ENCODE measurements at regions not wholly inside any gene's neighbourhood (a gene's known extent, or its start where the extent isn't known, plus 50 kb on each side); places are given as distances from the start of the nearest gene placed in this dataset.

DNA sequence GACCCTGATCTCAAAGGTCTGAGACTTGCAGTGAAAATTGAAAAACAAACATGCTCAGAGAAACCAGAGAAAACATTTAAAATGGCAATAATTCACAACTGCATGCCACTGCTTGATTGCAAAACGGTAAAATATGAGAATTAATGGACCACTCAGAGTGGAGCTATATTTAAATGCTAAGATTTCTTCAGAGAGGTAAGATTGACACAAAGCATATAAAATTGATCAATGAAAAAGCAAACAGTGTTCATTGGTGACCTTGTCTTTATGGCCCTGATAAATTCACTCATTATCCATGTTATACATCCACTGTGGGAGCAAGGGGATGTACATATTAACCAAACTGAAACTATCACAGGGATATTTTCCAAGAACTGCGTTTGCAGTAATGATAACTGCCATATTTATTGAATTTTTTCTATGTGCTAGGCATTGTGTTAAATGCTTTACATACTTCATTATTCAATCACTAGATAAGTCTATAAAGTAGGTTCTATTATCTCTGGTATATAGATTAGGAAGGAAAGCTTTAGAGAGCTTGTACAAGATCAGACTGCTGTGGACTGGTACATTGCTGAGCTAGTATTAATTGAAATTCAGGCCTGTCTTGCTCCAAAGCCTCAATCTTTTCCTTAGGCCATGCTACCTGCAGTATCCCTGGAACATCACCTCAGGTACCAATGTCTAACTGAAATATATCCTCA is 113.9 kb upstream of the LMO3 start:
- H3K4me3 ChIP-seq: no peak overlapping the region
- no peaks in the 10 kb centered on the region for H3K4me1 ChIP-seq
- H3K36me3 ChIP-seq: no peaks in the 10 kb centered on the region
- DNase-seq (ENCODE audit: extremely low spot score): no peak
- 82% methylated on average over 2 of the region's 2 CpGs for WGBS
- intact Hi-C loops (cut with DNase I): no loop called here
- H3K9me3 ChIP-seq: no peaks in the 10 kb centered on the region
- H3K27me3 ChIP-seq: no peaks in the 10 kb centered on the region
- TF ChIP-seq EP300 (IDR thresholded peaks at IDR 0.05): no peak
- TF ChIP-seq, protein P1, sequence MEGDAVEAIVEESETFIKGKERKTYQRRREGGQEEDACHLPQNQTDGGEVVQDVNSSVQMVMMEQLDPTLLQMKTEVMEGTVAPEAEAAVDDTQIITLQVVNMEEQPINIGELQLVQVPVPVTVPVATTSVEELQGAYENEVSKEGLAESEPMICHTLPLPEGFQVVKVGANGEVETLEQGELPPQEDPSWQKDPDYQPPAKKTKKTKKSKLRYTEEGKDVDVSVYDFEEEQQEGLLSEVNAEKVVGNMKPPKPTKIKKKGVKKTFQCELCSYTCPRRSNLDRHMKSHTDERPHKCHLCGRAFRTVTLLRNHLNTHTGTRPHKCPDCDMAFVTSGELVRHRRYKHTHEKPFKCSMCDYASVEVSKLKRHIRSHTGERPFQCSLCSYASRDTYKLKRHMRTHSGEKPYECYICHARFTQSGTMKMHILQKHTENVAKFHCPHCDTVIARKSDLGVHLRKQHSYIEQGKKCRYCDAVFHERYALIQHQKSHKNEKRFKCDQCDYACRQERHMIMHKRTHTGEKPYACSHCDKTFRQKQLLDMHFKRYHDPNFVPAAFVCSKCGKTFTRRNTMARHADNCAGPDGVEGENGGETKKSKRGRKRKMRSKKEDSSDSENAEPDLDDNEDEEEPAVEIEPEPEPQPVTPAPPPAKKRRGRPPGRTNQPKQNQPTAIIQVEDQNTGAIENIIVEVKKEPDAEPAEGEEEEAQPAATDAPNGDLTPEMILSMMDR (IDR thresholded peaks at IDR 0.05): no peak
- no peak for TF ChIP-seq POLR2A (IDR thresholded peaks at IDR 0.05; ENCODE audit: low read depth)
- no peak for TF ChIP-seq POLR2AphosphoS5 (IDR thresholded peaks at IDR 0.05)
- no peak overlapping the region for H3K27ac ChIP-seq (replicated peaks in 1 of 4)

DNA sequence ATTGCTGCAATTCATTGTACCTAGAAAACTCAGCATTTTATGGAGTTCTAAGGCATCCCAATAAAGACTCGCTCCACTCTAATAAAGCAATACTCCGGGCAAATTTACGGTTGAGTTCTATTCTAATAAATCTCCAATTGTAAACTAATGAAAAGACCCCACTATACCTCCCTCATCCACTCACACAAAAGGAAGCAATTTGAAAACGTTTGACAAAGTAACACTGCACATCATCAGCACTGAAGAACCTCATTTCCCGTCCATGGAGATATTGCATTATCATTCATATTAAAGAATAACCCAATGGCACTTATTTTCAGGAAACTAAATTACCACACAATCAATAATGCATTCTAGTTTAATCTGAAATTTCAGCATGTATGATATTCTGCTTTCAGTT is 111.0 kb upstream of the LMO3 start:
- intact Hi-C loops (cut with DNase I): no loop called here
- WGBS: 78% methylated on average over 5 of the region's 5 CpGs
- no peak for TF ChIP-seq POLR2A (IDR thresholded peaks at IDR 0.05; ENCODE audit: low read depth)
- no peak for TF ChIP-seq POLR2AphosphoS5 (IDR thresholded peaks at IDR 0.05)
- no peak for TF ChIP-seq EP300 (IDR thresholded peaks at IDR 0.05)
- TF ChIP-seq, protein P1 (IDR thresholded peaks at IDR 0.05): no peak

DNA sequence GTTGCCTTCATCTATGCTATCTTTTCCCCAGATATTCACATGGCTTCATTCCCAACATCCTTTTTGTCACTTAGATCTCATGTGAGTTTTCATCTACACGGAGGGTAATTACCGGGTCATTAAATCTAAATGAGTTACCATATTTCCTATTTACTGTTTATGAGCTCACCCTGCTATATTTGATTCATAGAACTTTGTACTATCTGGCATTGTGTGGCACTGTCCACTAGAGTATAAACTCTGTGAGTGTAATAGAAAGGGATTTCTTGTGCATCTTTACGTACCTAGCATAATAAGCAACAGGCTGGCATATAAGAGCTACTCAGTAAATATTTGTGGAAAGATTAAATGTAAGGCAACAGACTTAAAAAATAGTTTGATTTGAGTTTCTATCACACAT is 86.1 kb upstream of the LMO3 start:
- Histone ChIP-seq H3K27ac (replicated peaks in 1 of 4) (no peak overlapping the region), H3K9me3 (peaks cover 0 to 7% (median 3%) of the 10 kb centered on the region in 4 donors), H3K4me1 (no peaks in the 10 kb centered on the region), H3K27me3 (no peaks in the 10 kb centered on the region), H3K36me3 (no peaks in the 10 kb centered on the region), H3K4me3 (no peak overlapping the region)
- TF ChIP-seq, protein P1 (IDR thresholded peaks at IDR 0.05): no peak
- no peak for TF ChIP-seq POLR2AphosphoS5 (IDR thresholded peaks at IDR 0.05)
- no peak for TF ChIP-seq EP300 (IDR thresholded peaks at IDR 0.05)
- TF ChIP-seq POLR2A (IDR thresholded peaks at IDR 0.05; ENCODE audit: low read depth): no peak
- intact Hi-C loops (cut with DNase I): no loop called here
- no peak for DNase-seq (ENCODE audit: extremely low spot score)
- WGBS: 95% methylated on average over 3 of the region's 3 CpGs

More for the DNA sequence above, 111.0 kb upstream of the LMO3 start:
- no peak for DNase-seq (ENCODE audit: extremely low spot score)
- Histone ChIP-seq H3K9me3 (no peaks in the 10 kb centered on the region), H3K27ac (replicated peaks in 1 of 4) (no peak overlapping the region), H3K4me3 (no peak overlapping the region), H3K36me3 (no peaks in the 10 kb centered on the region), H3K27me3 (no peaks in the 10 kb centered on the region), H3K4me1 (no peaks in the 10 kb centered on the region)

DNA sequence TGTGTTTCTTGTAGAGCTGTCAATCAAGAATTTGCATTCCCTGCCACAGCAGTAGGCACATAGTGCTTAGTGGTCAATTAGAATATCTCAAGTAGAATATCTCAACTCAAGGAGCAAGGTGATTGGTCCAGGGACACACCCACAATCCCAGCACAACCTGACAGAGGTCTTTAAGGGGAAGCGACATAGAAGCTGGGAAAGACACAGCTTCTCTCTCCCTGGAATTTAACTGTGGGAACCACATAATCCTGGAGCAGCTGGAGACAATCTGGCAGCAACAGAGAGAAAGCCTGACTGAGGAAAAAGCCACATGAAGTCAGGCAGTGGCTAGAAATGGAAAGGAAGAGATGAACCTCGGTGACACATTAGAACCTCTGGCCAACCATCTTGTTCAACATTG is 85.7 kb upstream of the LMO3 start:
- TF ChIP-seq POLR2AphosphoS5 (IDR thresholded peaks at IDR 0.05) (no peak), POLR2A (IDR thresholded peaks at IDR 0.05; ENCODE audit: low read depth) (no peak), EP300 (IDR thresholded peaks at IDR 0.05) (no peak)
- TF ChIP-seq, protein P1 (IDR thresholded peaks at IDR 0.05): no peak
- Histone ChIP-seq H3K27me3 (no peaks in the 10 kb centered on the region), H3K36me3 (no peaks in the 10 kb centered on the region), H3K27ac (replicated peaks in 1 of 4) (no peak overlapping the region), H3K9me3 (peaks cover 0 to 7% (median 3%) of the 10 kb centered on the region in 4 donors), H3K4me3 (no peak overlapping the region), H3K4me1 (no peaks in the 10 kb centered on the region)
- 80% methylated on average over 2 of the region's 2 CpGs for WGBS
- DNase-seq (ENCODE audit: extremely low spot score): no peak
- intact Hi-C loops (cut with DNase I): no loop called here

DNA sequence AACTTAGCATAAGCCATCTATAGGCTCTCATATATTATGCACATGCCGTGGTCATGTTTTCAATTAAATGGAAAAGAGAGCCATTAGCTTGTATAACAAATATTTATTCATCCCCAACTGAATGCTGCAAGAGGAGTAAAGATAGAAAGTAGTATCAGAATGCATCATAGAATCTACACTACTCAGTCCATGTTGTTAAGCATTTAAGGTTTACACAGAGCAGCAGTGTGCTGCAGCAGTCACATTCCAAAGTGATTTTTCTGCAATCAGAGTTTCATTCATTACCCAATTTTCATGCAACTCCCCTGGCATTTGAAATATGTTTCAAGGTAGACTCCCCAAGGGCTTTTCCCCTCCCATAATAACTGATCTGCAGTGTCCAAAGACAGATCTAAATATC is 82.2 kb upstream of the LMO3 start:
- no peaks in the 10 kb centered on the region for H3K4me1 ChIP-seq
- TF ChIP-seq, protein P1 (IDR thresholded peaks at IDR 0.05): no peak
- TF ChIP-seq POLR2AphosphoS5 (IDR thresholded peaks at IDR 0.05): no peak
- TF ChIP-seq EP300 (IDR thresholded peaks at IDR 0.05): no peak
- no peak for TF ChIP-seq POLR2A (IDR thresholded peaks at IDR 0.05; ENCODE audit: low read depth)
- no peak overlapping the region for H3K27ac ChIP-seq (replicated peaks in 1 of 4)
- 95% methylated on average over 1 of the region's 1 CpG for WGBS
- peaks cover 0 to 5% (median 0%) of the 10 kb centered on the region in 4 donors for H3K9me3 ChIP-seq
- no peaks in the 10 kb centered on the region for H3K27me3 ChIP-seq
- no peak for DNase-seq (ENCODE audit: extremely low spot score)
- H3K36me3 ChIP-seq: no peaks in the 10 kb centered on the region
- intact Hi-C loops (cut with DNase I): loop anchor here (5.0 kb wide), 1 partner anchor 301 kb away; no protein-coding TSS in a partner anchor
- no peak overlapping the region for H3K4me3 ChIP-seq
